ENCODE measurements at regions not wholly inside any gene's neighbourhood (a gene's known extent, or its start where the extent isn't known, plus 50 kb on each side); places are given as distances from the start of the nearest gene placed in this dataset.

GRCh38 chr6:119559586-119559985 is 210.0 kb upstream of the MAN1A1 start:
- DNase-seq = no peak

- no peak for DNase-seq
Observed at GRCh38 chr6:119557239-119557638, 207.7 kb upstream of the MAN1A1 start.

DNA sequence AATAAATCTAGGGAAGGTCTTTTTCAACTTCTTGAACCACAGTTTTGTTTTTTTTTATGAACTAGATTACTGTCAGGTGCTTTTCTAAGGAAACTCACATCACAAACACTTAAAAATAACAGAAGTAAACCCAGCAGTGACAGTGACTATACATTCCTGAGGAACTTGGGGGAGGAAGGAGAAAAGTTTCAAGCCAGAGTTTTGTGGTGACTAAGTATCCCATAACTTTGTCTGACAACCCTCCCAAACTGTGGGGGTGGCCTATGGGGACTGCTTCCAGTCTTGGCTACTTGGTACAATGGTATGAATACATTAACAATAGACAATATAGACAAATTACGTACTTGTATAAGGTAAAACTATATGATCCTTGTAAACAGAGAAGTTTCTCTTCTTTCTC is 202.5 kb upstream of the MAN1A1 start:
- no peak for DNase-seq

- DNase-seq = no peak
Observed at GRCh38 chr6:119547024-119547423, 197.5 kb upstream of the MAN1A1 start.

- no peak for DNase-seq
Observed at GRCh38 chr6:119545245-119545644, 195.7 kb upstream of the MAN1A1 start.

DNA sequence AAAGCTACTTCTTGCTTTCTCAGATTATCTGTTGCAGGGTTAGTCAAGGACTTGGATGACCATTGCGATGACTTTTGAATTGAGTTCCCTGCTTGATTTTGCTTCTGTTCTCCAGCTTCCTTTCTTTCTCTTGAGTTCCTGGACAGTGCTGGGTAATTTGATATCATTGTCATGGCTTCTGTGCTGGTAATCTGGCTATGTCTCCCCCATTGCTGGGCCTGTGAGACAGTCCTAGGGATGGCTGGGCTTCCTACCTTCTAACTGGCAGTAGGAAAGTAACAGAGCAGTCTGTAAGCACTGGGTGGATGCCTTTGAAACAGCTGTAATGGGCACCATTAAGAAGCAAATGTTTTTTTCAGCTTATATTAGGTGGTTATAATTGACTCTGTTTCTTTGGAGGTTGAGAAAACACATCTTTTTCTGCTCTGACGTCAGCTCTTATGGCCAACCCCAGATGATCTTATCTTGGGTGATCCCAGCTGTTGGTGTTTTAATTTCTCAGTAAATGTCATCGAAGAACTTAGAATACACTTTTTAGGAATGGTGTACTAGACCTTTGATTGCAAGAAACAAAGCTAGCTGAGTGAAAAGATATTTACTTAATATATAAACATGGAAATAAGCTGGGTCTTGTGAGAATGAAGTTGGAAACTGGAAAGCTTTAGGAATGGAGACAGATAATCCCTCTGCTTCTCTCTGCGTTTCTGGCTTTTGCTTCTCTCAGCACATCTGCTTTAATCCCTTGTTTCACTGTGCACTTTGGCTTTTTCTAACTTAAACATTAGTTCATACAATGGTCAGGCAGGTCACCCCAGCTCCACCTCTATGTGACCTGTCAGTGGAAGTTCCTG is 195.0 kb upstream of the MAN1A1 start:
- DNase-seq = no peak

- DNase-seq = no peak
Observed at GRCh38 chr6:119543332-119543731, 193.8 kb upstream of the MAN1A1 start.

DNA sequence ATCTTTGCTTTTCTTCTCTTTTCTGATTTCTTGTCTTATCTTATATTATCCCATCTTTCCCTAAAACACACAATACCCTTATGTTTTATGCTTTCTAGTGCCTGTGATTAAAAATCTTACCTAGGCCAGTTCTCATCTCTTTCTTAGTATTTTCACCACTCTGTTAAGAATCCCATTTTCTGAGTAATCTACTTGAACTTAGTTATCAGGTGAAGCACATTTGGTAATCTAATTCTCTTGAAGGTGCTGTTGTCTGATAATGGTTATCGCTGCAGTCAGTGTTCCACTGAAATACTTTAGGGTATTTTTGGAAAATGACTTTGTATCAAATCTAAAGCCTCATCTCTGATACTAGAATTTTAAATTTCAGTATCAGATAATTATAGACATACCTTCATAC is 192.5 kb upstream of the MAN1A1 start:
- no peak for DNase-seq

- no peak for DNase-seq
Observed at GRCh38 chr6:119541132-119541905, 191.8 kb upstream of the MAN1A1 start.

- no peak for DNase-seq
Observed at GRCh38 chr6:119540417-119540816, 190.9 kb upstream of the MAN1A1 start.

DNA sequence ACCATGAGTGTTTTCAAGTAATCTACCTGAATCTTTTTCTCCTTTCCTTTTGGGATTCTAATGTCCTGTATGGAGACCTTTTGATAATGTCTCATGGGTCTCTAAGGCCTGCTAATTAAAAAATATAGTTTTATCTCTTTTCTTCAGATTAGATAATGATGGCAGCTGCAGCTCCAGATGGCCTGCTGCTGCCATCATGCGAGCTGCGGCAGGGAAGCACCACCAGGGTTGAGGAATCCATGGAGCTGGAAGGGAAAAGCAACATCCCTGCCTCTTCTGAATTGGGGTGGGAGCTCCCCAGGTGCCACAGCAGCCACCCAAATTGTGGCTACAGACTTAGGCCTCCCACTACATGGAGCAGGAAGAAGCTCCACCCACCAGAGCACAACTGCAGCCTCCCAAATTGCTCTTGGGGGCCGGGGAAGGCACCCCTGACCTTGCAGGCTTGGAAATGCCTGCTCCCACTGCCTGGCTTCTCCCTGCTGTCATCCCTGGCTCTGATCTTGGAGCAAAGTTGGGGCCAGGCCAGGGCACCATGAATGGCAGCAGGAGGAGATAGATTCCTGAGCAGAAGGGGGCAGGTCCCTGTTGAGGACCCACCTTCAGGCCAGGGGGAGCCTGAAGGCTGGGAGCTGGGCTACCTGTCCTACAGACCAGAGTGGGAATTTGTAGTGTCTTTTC is 189.6 kb upstream of the MAN1A1 start:
- no peak for DNase-seq

- no peak for DNase-seq
Observed at GRCh38 chr6:119536666-119537065, 187.1 kb upstream of the MAN1A1 start.

GRCh38 chr6:119535332-119535731 is 185.8 kb upstream of the MAN1A1 start:
- DNase-seq = no peak

- no peak for DNase-seq
Observed at GRCh38 chr6:119533603-119534279, 184.2 kb upstream of the MAN1A1 start.

GRCh38 chr6:119527231-119527578 is 177.6 kb upstream of the MAN1A1 start:
- no peak for DNase-seq

DNA sequence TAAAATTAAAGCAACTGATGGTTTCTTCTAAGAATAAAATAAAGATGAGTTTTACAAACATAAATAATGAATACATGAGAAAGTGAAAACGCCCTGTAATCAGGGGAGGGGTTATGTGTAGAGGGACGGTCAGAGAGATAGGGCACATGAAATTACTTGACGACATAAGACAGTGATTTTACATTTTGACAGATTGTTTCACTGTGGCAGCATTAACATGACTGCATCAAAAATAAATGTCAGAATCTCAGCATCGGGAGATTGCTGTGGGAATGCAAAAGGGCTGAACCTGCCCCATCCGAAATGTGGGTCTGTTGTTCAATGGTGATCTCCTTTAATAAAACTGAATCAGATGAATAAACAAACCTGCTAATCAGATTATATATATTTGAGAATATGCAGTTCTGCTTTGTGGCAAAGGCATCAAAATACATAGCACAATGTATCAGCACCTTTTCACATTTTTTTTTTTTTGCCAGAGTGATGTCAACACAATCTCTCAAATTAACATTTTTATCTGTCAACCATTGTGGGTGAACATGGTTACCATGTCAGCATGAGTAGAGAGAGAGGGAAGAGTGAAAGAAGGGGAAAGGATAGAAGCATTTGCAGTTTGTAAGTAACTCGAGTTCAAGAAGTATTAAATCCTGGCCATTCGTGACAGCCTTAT is 177.1 kb upstream of the MAN1A1 start:
- DNase-seq = no peak

- DNase-seq = no peak
Observed at GRCh38 chr6:119524410-119524809, 174.8 kb upstream of the MAN1A1 start.

- no peak for DNase-seq
Observed at GRCh38 chr6:119523556-119523955, 174.0 kb upstream of the MAN1A1 start.

DNA sequence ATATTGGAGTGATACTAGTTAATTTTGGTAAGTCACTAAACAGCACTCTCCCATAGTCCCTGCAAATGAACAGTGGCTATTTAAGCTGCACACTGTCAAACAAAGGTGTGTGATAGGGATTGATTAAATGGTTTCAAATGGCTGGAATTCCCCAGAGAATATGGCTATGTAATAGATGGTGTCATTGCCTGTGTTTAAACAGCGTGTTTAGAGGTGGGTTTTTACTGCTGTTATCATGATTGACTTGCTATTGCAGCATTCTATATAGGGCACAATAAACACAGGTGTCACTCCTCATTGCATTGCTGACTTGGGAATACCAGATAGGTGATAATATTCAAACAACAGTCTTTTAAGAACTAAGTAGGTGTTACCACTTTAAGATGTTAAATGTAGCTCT is 171.7 kb upstream of the MAN1A1 start:
- DNase-seq = no peak

GRCh38 chr6:119517428-119517827 is 167.9 kb upstream of the MAN1A1 start:
- no peak for DNase-seq

DNA sequence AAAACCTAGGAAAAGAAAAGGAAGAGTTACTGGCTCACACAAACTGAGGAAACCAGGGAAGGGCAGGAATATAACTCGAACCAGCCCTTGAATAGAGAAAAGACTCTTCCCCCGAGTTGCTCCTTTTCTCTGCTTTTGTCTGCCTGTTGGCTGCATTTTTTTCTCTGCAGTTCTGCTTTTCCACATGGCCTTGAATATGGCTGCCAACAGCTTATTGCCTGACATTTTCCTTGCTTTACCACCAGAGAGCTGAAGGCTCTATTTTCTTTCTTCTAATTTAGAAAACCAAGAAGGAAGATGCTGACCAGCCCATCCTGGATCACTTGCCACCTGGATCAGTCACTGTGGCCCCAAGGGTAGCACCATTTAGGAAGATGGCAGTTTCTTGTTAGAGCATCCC is 164.8 kb upstream of the MAN1A1 start:
- no peak for DNase-seq

DNA sequence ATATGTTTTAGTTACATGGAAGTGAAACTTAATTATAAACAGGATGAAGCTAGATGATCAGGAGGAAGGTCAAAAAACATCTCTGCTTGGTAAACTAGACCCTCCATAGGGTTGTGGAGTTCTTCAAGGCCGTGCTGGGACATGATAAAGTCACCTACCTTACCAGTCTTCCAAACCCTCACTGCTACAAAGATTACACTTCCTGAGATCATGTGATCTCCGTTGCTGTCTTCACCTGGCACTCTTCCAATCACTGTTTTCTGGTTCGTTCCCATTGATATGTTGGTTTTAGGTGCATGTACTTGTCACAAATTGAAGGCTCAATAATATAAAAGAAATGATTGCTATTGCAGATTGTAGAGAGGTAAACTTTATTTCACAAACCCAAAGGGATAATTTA is 161.5 kb upstream of the MAN1A1 start:
- DNase-seq = no peak

- DNase-seq = no peak
Observed at GRCh38 chr6:119510246-119510645, 160.7 kb upstream of the MAN1A1 start.
